GM12864 (cell line): ENCODE measurements at regions not wholly inside any gene's neighbourhood (a gene's known extent, or its start where the extent isn't known, plus 50 kb on each side); places are given as distances from the start of the nearest gene placed in this dataset.

Source experiments
- DNase-seq: peaks from one replicate; pipeline ENCODE4 v3.0.0-alpha.2; 2011; ENCODE audit warnings: low read depth
- H3K4me3 ChIP-seq: 2 replicates; pipeline ENCODE4 v1.5.1; 2011; ENCODE audit warnings: mild to moderate bottlenecking, low read depth, low read length, control low read depth
- TF ChIP-seq, protein P1 (sequence below): IDR thresholded peaks from 2 replicates; pipeline ENCODE4 v1.5.1; 2011; ENCODE audit warnings: low read depth, mild to moderate bottlenecking, moderate library complexity, low read length, control low read depth, inconsistent platforms; ENCODE audit errors: missing control alignments

DNA sequence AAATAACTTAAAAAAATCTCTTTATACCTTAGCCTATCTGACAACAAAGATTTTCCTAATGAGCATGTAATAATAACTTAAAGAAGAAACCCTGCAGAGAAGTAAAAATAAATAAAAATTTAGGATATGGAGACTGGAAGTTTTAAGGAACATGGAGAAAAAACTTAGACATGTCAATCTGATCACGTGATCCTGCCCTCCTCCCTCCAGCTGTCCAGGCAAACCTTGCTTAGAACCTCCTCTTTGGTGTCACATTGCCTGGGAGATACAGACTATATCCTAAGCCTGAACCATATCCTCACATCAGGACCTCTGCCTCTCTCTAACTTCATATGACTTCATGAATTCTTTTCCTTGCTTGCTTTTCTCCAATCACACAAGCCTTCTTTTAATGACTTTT is 275.5 kb downstream of the CNTN3 start:
- TF ChIP-seq, protein P1, sequence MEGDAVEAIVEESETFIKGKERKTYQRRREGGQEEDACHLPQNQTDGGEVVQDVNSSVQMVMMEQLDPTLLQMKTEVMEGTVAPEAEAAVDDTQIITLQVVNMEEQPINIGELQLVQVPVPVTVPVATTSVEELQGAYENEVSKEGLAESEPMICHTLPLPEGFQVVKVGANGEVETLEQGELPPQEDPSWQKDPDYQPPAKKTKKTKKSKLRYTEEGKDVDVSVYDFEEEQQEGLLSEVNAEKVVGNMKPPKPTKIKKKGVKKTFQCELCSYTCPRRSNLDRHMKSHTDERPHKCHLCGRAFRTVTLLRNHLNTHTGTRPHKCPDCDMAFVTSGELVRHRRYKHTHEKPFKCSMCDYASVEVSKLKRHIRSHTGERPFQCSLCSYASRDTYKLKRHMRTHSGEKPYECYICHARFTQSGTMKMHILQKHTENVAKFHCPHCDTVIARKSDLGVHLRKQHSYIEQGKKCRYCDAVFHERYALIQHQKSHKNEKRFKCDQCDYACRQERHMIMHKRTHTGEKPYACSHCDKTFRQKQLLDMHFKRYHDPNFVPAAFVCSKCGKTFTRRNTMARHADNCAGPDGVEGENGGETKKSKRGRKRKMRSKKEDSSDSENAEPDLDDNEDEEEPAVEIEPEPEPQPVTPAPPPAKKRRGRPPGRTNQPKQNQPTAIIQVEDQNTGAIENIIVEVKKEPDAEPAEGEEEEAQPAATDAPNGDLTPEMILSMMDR: no peak
- H3K4me3 ChIP-seq: no peak overlapping the region
- no peak for DNase-seq

GRCh38 chr3:74332165-74332564 is 282.3 kb downstream of the CNTN3 start:
- no peak for DNase-seq
- H3K4me3 ChIP-seq: no peak overlapping the region
- TF ChIP-seq, protein P1: no peak

GRCh38 chr3:74331711-74332110 is 282.7 kb downstream of the CNTN3 start:
- H3K4me3 ChIP-seq: no peak overlapping the region
- DNase-seq: no peak
- TF ChIP-seq, protein P1: no peak

DNA sequence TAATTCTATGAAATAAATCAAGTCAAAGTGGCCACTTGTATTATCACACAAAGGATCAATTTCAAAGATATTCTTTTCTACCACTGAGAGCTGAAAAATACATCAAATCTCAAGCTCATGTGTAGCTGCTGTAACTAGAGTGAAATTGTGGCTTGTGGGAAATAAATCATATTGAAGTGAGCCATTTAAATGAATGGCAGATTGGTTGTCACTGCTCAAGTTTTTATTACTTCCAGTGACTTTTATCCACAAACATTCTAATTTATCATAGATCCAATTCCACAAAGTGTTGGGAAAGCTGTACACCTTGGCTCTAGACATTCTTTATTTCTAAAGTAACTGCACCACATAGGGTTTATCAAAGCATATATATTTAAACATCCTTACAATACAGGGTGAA is 285.4 kb downstream of the CNTN3 start:
- no peak overlapping the region for H3K4me3 ChIP-seq
- TF ChIP-seq, protein P1: no peak
- no peak for DNase-seq

DNA sequence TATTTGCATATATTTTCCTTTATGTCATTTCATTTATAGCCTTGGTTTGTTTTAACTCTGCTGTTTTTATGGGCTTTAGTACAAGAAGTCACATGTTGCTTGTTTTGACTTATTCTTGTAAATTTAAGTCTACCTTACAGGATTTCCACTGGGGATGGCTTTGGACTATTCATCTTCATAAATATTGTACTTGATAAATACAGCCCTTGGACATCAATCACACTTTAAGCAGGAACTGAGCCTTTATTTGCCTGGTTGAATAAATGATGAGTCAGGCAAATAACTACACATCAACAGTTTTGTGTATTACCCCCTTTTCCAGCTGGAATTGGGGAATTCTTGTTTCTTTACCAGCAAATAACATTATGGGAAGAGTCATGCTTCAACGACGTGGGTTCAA is 286.0 kb downstream of the CNTN3 start:
- no peak for DNase-seq
- no peak overlapping the region for H3K4me3 ChIP-seq
- TF ChIP-seq, protein P1: no peak

GRCh38 chr3:74315291-74315690 is 299.2 kb downstream of the CNTN3 start:
- DNase-seq: no peak
- TF ChIP-seq, protein P1: no peak
- H3K4me3 ChIP-seq: no peak overlapping the region

DNA sequence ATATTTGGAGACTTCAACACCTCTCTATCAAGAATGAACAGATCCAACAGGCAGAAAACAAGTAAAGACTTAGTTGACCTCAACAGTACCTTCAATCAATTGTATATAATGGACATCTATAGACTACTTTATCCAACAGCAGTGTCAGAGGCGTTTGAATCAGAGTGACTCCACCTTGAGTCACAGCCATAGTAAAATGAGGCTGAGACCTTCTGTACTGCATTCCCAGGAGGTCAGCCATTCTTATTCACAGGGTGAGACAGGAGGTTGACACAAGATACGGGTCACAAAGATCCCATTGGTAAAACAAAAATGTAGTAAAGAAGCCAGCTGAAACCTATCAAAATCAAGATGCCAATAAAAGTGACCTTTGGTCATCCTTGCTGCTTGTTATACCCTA is 299.8 kb downstream of the CNTN3 start:
- TF ChIP-seq, protein P1: no peak

More for the DNA sequence above, 299.8 kb downstream of the CNTN3 start:
- no peak for DNase-seq
- no peak overlapping the region for H3K4me3 ChIP-seq
